Fibroblast of the aortic adventitia (primary cell): ENCODE measurements at regions not wholly inside any gene's neighbourhood (a gene's known extent, or its start where the extent isn't known, plus 50 kb on each side); places are given as distances from the start of the nearest gene placed in this dataset.

Source experiments
- DNase-seq: peaks from one replicate; pipeline ENCODE4 v3.0.0-alpha.2; 2010; ENCODE audit warnings: low read depth
- H3K4me3 ChIP-seq: 2 replicates; pipeline ENCODE4 v1.5.1; 2011; ENCODE audit warnings: low read depth, mild to moderate bottlenecking, control low read depth, low read length, moderate library complexity
- CTCF ChIP-seq: IDR thresholded peaks from 2 replicates; pipeline ENCODE4 v1.5.1; 2011; ENCODE audit warnings: mild to moderate bottlenecking, low read length, control low read depth, inconsistent platforms; ENCODE audit not compliant: insufficient read depth

GRCh38 chr1:234670967-234671626 lies 61.1 kb upstream of the IRF2BP2 start:
- TF ChIP-seq CTCF, result no peak
- no peak overlapping the region for H3K4me3 ChIP-seq
- DNase-seq, result peak; percentile 77

GRCh38 chr1:234669499-234669898 lies 59.5 kb upstream of the IRF2BP2 start:
- DNase-seq, result no peak
- no peak for TF ChIP-seq CTCF
- H3K4me3 ChIP-seq, result no peak overlapping the region

GRCh38 chr1:234668577-234668955 lies 58.6 kb upstream of the IRF2BP2 start:
- DNase-seq, result no peak
- no peak overlapping the region for H3K4me3 ChIP-seq
- TF ChIP-seq CTCF, result no peak

GRCh38 chr1:234667600-234668576 lies 57.9 kb upstream of the IRF2BP2 start:
- no peak for TF ChIP-seq CTCF
- no peak for DNase-seq
- H3K4me3 ChIP-seq, result no peak overlapping the region

GRCh38 chr1:234666761-234667160 lies 56.8 kb upstream of the IRF2BP2 start:
- DNase-seq, result no peak
- no peak for TF ChIP-seq CTCF
- no peak overlapping the region for H3K4me3 ChIP-seq

- no peak for DNase-seq
- H3K4me3 ChIP-seq, result no peak overlapping the region
- no peak for TF ChIP-seq CTCF
Observed at GRCh38 chr1:234665975-234666605, 56.1 kb upstream of the IRF2BP2 start.
